ENCODE measurements at regions not wholly inside any gene's neighbourhood (a gene's known extent, or its start where the extent isn't known, plus 50 kb on each side); places are given as distances from the start of the nearest gene placed in this dataset.
"Not testable (repeated sequence)": the region's sequence is repeated elsewhere in the genome, so short reads cannot be mapped to it uniquely, and the experiment has no call there.

GRCh38 chr3:11711876-11712275, 68.2 kb upstream of the VGLL4 start:
- DNase-seq: no peak

- no peak for DNase-seq
Observed at GRCh38 chr3:11709782-11710181, 66.1 kb upstream of the VGLL4 start.

- DNase-seq: not testable (repeated sequence)
Observed at GRCh38 chr3:11707084-11707483, 63.4 kb upstream of the VGLL4 start.

- no peak for DNase-seq
Observed at GRCh38 chr3:11706604-11707003, 62.9 kb upstream of the VGLL4 start.

GRCh38 chr3:11705049-11705448, 61.3 kb upstream of the VGLL4 start:
- DNase-seq: peak; percentile 5

GRCh38 chr3:11703146-11703545, 59.4 kb upstream of the VGLL4 start:
- DNase-seq: no peak

GRCh38 chr3:11699083-11699427, 55.3 kb upstream of the VGLL4 start:
- DNase-seq: no peak

GRCh38 chr3:11698326-11699082, 54.8 kb upstream of the VGLL4 start:
- DNase-seq: no peak

- no peak for DNase-seq
Observed at GRCh38 chr3:11697701-11698100, 54.0 kb upstream of the VGLL4 start.

- DNase-seq: no peak
Observed at GRCh38 chr3:11696054-11696453, 52.3 kb upstream of the VGLL4 start.

All from stimulated activated CD4-positive, alpha-beta T cell treated with anti-CD3 and anti-CD28 coated beads, Interleukin-15, amount 100 ng/mL, for 24 hours (primary cell).